ENCODE measurements at regions not wholly inside any gene's neighbourhood (a gene's known extent, or its start where the extent isn't known, plus 50 kb on each side); places are given as distances from the start of the nearest gene placed in this dataset.

DNA sequence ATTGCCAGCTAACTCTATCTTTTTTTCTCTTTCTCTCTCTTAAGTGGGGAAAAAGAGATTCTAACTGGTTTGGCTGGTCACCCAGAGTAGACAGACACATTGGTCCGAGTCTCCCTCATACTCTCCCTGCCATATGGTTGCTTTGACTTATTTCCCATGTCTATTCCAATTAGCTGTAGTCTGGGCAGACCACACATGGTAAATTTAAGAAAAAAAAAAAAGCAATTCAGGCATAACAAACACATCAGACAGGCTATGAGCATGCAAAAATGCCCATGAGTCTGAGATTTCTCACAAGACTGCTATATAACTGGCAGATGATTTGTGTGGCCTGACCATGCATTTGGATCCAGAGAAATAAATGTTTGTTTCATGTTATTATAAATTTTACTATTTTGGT, 110.2 kb upstream of the FGF10 start:
- Histone ChIP-seq H3K4me1 (no peaks in the 10 kb centered on the region), H3K9me3 (no peaks in the 10 kb centered on the region), H3K27me3 (no peaks in the 10 kb centered on the region), H3K4me3 (no peak overlapping the region), H3K27ac (no peak overlapping the region), H3K36me3 (no peaks in the 10 kb centered on the region)
- DNase-seq = no peak
- no peak for ATAC-seq
- TF ChIP-seq, protein P1, sequence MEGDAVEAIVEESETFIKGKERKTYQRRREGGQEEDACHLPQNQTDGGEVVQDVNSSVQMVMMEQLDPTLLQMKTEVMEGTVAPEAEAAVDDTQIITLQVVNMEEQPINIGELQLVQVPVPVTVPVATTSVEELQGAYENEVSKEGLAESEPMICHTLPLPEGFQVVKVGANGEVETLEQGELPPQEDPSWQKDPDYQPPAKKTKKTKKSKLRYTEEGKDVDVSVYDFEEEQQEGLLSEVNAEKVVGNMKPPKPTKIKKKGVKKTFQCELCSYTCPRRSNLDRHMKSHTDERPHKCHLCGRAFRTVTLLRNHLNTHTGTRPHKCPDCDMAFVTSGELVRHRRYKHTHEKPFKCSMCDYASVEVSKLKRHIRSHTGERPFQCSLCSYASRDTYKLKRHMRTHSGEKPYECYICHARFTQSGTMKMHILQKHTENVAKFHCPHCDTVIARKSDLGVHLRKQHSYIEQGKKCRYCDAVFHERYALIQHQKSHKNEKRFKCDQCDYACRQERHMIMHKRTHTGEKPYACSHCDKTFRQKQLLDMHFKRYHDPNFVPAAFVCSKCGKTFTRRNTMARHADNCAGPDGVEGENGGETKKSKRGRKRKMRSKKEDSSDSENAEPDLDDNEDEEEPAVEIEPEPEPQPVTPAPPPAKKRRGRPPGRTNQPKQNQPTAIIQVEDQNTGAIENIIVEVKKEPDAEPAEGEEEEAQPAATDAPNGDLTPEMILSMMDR (IDR thresholded peaks at IDR 0.05) = no peak
- no peak for TF ChIP-seq POLR2A (IDR thresholded peaks at IDR 0.05)
- 32% methylated on average over 1 of the region's 1 CpG for WGBS (ENCODE audit: insufficient coverage, low coverage, low lambda C conversion rate, missing lambda C conversion rate)
- intact Hi-C loops (cut with DNase I) = no loop called here

DNA sequence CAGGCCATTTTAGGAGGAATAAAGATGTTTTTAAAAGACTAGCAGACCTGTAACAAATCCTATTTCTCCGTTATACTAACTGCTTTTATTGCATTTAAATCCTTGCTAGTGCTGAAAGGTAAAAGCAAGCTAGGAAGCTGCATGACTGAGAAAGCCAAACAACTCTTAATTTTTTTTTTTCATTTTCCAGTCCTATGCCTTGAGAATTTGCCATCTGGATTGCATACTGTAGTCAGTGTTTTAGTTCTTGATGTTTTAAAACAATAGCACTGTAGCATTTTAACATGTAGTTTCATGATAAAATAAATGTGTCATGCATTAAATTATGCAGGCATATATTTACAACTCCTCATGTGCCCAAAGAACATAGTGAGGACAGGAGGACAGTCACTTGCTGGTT, 108.4 kb upstream of the FGF10 start:
- TF ChIP-seq POLR2A (IDR thresholded peaks at IDR 0.05) = no peak
- TF ChIP-seq, protein P1 (IDR thresholded peaks at IDR 0.05) = no peak
- 39% methylated on average over 1 of the region's 1 CpG for WGBS (ENCODE audit: insufficient coverage, low coverage, low lambda C conversion rate, missing lambda C conversion rate)
- no peak for ATAC-seq
- intact Hi-C loops (cut with DNase I) = no loop called here
- H3K27me3 ChIP-seq = no peaks in the 10 kb centered on the region
- H3K9me3 ChIP-seq = no peaks in the 10 kb centered on the region
- H3K4me1 ChIP-seq = no peaks in the 10 kb centered on the region
- no peak overlapping the region for H3K27ac ChIP-seq
- no peak overlapping the region for H3K4me3 ChIP-seq
- H3K36me3 ChIP-seq = no peaks in the 10 kb centered on the region
- DNase-seq = no peak

DNA sequence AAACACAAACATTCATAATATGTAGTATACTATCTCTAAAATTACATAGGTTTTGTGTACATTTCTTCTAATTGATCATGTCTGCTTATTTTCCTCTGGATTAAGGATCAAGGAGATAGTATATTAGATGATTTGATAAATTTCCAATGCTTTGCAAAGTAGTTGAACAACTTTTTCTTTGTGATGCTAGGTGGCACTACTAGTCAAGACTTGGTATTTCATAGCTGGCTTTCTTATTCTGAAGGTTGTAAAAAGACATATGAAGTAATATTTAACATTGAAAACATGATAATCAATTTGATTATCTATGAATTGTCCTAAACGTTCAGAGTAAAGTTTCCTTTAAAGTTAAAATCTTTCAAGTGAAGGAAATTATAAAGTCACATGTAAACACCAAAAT, 106.1 kb upstream of the FGF10 start:
- Histone ChIP-seq H3K36me3 (no peaks in the 10 kb centered on the region), H3K4me1 (no peaks in the 10 kb centered on the region), H3K9me3 (no peaks in the 10 kb centered on the region), H3K27ac (no peak overlapping the region), H3K4me3 (no peak overlapping the region), H3K27me3 (no peaks in the 10 kb centered on the region)
- intact Hi-C loops (cut with DNase I) = no loop called here
- WGBS (ENCODE audit: insufficient coverage, low coverage, low lambda C conversion rate, missing lambda C conversion rate) = 29% methylated on average over 1 of the region's 1 CpG
- TF ChIP-seq, protein P1 (IDR thresholded peaks at IDR 0.05) = no peak
- TF ChIP-seq POLR2A (IDR thresholded peaks at IDR 0.05) = no peak
- no peak for DNase-seq
- no peak for ATAC-seq

DNA sequence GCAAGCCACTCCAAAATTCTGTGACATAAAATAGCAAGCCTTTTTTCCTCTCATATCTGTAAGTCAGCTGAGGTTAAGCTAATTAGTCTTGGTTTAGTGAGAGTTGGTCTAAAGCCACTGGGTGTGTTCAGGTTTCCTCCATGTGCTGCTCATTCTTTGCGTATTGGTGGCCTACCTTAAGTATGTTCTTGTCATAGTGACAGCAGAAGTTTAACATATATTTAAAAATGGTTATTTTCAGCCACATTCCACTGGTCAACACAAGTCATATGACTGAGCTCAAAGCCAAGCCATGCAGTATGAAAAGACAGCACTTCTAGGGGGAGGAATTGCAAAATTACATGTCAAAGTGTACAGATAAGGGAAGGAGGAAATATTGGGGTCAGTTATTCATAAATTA, 100.5 kb upstream of the FGF10 start:
- Histone ChIP-seq H3K27me3 (no peaks in the 10 kb centered on the region), H3K4me3 (no peak overlapping the region), H3K27ac (no peak overlapping the region), H3K36me3 (no peaks in the 10 kb centered on the region), H3K9me3 (no peaks in the 10 kb centered on the region), H3K4me1 (no peaks in the 10 kb centered on the region)
- intact Hi-C loops (cut with DNase I) = no loop called here
- no peak for ATAC-seq
- WGBS (ENCODE audit: insufficient coverage, low coverage, low lambda C conversion rate, missing lambda C conversion rate) = 67% methylated on average over 1 of the region's 1 CpG
- TF ChIP-seq, protein P1 (IDR thresholded peaks at IDR 0.05) = no peak
- no peak for TF ChIP-seq POLR2A (IDR thresholded peaks at IDR 0.05)
- DNase-seq = no peak

DNA sequence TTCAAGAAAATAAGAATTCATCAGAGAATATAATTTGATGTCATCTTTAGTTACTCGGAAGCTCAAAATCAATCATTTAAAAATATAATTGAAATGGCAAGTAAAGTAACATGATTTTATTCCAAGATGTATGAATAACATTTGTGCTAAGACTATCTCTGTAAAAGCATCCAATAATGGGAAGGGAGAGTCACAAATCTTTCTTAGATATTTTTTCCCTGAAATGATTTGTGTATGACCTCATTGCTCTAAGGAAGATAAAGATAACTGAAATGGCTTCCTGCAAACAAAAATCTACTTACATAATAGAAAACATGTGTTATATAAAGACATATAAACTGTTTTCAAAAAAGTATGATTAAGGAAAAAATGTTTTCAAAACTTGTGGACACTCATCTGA, 97.4 kb upstream of the FGF10 start:
- H3K27ac ChIP-seq = no peak overlapping the region
- H3K9me3 ChIP-seq = no peaks in the 10 kb centered on the region
- no peaks in the 10 kb centered on the region for H3K27me3 ChIP-seq
- no peaks in the 10 kb centered on the region for H3K4me1 ChIP-seq
- intact Hi-C loops (cut with DNase I) = no loop called here
- ATAC-seq = no peak
- TF ChIP-seq, protein P1 (IDR thresholded peaks at IDR 0.05) = no peak
- no peak for TF ChIP-seq POLR2A (IDR thresholded peaks at IDR 0.05)
- H3K4me3 ChIP-seq = no peak overlapping the region
- 22% methylated on average over 1 of the region's 1 CpG for WGBS (ENCODE audit: insufficient coverage, low coverage, low lambda C conversion rate, missing lambda C conversion rate)
- DNase-seq = no peak
- H3K36me3 ChIP-seq = no peaks in the 10 kb centered on the region

Measured in right lobe of liver (tissue), 6 donors.